ENCODE measurements at regions not wholly inside any gene's neighbourhood (a gene's known extent, or its start where the extent isn't known, plus 50 kb on each side); places are given as distances from the start of the nearest gene placed in this dataset.

DNA sequence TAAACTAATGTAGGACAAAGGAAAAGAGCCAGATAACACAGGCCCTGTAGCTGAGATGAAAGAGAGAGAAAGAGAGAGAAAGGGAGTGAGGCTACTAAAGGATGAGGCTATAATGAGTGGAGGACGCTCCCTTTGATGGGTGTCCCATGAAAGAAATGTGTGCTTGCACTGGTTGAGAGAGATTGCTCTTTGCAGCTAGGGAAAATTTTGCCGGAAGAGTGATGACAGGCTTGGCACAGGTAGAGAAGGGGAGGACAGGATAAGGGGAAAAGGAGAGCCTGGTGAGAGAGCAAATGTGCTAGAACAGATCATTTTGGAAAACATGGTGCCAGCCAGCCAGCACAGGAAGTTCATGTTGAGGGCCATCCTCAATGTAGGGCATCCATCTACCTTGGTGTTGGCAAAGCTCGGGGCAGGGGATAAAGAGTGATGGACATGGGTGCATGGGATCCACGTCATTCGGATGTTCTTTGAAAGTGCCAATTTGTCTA, 248.6 kb downstream of the BTG1 start:
- TF ChIP-seq REST (IDR thresholded peaks at IDR 0.05; ENCODE audit: insufficient read depth in 1 of 2, low read depth in 2 of 2, low read length in 1 of 2) = no peak
- no peak for TF ChIP-seq POLR2AphosphoS5 (IDR thresholded peaks at IDR 0.05; ENCODE audit: low read depth, low read length)
- TF ChIP-seq, protein P1, sequence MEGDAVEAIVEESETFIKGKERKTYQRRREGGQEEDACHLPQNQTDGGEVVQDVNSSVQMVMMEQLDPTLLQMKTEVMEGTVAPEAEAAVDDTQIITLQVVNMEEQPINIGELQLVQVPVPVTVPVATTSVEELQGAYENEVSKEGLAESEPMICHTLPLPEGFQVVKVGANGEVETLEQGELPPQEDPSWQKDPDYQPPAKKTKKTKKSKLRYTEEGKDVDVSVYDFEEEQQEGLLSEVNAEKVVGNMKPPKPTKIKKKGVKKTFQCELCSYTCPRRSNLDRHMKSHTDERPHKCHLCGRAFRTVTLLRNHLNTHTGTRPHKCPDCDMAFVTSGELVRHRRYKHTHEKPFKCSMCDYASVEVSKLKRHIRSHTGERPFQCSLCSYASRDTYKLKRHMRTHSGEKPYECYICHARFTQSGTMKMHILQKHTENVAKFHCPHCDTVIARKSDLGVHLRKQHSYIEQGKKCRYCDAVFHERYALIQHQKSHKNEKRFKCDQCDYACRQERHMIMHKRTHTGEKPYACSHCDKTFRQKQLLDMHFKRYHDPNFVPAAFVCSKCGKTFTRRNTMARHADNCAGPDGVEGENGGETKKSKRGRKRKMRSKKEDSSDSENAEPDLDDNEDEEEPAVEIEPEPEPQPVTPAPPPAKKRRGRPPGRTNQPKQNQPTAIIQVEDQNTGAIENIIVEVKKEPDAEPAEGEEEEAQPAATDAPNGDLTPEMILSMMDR (IDR thresholded peaks at IDR 0.05) = no peak
- TF ChIP-seq SIN3A (IDR thresholded peaks at IDR 0.05; ENCODE audit: borderline replicate concordance, insufficient read depth, low read depth, low read length) = no peak
